Retina (tissue), 1 donor: ENCODE measurements at regions not wholly inside any gene's neighbourhood (a gene's known extent, or its start where the extent isn't known, plus 50 kb on each side); places are given as distances from the start of the nearest gene placed in this dataset.
"Not testable (repeated sequence)": the region's sequence is repeated elsewhere in the genome, so short reads cannot be mapped to it uniquely, and the experiment has no call there.

Source experiments
- DNase-seq: peaks from one replicate; pipeline ENCODE4 v3.0.0-alpha.2; 2016

DNA sequence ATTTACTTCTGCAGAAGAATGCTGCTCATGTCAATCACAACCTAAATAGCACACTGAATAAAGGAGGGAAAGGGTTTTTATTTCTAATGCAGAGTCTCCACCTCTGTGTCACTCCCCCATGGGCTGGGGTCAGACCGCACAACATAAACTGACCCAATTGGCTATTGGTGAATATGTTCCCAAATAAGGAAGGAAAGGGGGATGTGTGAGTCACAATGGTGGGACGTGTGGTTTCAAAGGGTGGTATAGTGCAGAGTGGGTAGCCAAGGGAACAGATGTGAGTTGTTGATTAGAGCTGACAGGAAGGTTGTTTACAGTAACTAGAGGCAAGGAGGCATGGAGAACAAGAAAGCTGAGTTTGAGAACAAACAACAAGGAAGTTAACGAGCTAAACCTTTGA lies 491.8 kb downstream of the ZPLD1 start:
- no peak for DNase-seq

DNA sequence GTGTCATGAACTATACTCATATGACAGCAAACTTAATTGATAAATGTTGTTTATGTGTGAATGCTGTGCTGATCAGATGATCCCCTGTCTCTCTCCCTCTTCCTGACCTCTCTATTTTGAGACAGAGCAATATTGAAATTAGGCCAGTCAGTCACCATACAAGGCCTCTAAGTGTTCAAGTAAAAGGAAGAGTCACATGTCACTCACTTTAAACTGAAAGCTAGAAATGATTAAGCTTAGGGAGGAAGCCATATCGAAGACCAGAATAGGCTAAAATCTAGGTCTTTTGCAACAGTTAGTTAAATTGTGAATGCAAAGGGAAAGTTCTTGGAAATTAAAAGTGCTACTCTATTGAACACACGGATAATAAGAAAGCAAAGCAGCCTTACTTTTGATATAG lies 498.6 kb downstream of the ZPLD1 start:
- no peak for DNase-seq

DNA sequence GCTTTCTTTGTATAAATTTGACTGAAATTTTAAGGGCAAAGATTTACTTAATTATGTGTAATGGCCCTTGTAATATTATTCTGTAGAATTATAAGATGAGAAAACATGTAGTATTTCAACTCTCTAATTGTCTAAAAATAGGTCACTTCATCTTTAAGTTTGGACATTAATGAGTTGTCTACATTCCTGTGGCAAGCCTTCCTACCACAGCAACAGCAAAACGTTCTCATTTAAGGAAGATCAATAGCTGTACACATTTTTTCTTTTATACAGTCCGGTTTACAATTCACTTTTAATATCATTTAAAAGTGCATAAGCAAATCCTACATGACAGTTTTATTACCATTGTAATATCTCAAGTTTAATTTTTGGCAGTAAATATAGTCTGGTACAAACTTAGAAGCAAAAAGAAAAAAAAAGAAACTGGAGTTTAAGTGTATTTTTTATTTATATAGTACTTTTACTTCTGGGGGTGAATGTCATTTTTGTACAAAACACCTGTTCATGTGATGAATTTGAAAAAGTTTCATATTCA lies 501.8 kb downstream of the ZPLD1 start:
- DNase-seq, result no peak

DNA sequence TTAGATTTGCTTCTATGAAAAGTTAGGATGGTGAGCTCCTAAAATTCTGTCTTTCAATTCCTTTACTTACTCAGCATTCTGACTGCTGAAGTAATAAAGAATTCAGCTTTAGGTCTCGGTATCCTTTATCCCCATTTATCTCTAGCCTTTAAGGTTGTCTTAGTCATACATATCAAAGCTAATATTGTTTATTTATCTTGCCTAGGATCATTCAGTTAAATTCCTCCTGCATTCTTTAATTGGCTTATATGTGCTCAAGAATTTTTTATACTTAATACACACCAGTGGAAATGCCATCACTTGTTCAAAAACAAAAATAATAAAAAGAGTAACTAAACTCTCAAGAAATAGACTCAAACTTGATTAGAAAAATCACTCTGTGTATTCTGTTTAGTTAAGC lies 507.0 kb downstream of the ZPLD1 start:
- DNase-seq, result no peak

DNA sequence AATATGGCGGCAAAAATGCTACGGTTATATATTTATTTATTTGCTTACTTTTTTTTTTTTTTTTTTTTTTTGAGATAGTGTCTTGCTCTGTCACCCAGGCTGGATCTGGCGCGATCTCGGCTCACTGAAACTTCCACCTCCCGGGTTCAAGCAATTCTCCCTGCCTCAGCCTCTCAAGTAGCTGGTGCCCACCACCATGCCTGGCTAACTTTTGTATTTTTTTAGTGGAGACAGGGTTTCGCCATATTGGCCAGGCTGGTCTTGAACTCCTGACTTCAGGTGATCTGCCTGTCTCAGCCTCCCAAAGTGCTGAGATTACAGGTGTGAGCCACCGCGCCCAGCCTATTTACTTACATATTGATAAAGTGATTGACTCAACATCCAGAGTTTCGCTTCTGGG lies 511.6 kb downstream of the ZPLD1 start:
- not testable (repeated sequence) for DNase-seq

DNA sequence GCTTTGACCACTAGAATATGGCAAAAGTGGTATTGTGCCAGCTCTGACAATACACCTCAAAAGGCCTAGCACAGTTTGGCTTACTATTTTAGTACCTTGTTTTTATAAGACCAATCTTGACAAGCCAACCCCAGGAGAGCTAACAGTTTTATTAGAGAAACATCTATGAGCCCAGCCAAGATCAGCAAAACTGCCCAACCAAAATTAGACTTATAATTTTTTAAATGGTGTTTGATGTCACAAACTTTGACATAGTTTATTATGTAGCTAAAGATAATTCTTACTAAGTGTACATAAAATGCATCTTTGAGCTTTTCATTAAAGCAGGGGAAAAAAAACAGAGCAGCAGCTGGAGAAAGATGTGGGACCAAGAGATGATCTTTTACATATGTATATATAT lies 537.5 kb downstream of the ZPLD1 start:
- DNase-seq, result no peak

DNA sequence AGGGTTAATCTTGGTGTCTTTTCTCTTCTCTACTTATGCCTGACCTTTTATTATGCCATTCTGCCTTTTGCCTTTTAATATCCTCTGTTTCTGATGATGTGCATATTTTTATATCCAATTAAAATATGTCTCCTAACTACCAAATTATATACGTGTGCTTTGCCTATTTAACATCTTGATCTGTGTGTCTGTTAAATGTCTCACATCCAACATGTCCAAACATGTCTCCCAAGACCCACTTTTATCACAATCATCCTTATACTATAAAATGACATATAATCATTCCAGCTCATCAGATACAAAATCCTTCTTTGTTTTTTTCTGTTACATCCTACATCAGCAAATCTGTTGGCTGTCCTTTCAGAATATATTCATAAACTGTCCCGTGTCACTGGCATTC lies 539.5 kb downstream of the ZPLD1 start:
- DNase-seq, result no peak

DNA sequence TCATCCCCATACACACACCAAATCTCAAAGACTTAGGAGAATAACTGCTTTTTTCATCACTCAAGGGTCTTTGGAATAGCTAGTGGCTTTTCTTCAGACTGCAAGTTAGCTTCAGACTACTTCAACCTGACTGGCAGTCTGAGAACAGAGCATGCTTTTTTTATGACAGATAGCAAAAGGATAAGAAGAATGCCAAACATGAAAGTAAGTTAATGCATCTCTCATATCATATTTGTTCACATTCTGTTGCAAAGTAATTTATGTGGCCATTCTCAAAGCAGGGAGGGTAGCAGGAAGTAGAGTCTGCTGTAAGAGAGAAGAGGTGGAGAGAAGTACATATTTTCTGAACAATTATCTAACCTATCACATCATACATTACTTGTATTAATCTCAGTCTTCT lies 544.4 kb downstream of the ZPLD1 start:
- DNase-seq, result no peak

DNA sequence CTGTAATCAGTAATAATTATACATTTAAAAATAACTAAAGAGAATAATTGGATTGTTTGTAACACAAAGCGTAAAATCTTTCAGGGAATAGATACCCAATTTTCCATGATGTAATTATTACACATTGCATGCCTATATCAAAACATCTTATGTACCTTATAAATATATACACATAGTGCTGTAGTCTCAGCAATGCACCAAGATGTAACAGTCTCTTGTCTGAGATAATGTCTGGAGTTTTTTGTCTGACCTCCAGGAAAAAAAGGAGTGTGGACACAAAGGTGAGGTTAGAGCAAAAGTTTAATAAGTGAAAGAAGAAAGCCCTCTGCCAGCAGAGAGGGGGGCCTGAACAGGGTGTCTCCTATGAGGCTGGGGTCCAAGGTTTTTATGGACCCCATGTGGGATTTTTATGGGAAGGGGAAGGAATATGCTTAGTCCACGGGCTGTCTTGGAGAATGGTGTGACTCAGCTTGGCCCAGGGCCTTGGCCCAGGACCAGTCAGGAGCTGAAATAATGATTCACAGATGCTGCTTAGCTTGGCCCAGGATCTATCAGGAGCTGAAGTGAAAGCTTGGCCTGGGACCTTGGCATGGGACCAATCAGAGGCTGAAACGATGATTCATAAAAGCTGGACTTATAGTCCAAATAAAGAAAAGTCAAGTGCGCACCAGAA lies 545.0 kb downstream of the ZPLD1 start:
- DNase-seq, result no peak

DNA sequence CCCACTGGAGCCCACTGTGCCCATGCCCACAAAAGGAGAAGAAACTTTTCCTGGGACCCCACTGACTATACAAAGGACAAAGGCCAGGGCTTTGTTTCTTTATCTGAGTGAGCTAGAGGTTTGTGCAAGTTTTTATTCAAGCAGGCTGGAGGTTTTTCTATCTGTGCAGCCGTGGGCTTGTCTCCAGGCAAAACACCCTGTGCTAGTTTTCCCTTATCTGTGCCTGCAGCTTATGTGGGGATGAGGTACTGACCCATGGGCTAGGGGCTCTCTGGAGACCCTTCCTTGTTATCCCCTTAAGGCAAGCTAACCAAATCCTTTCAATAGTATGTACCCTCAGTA lies 545.5 kb downstream of the ZPLD1 start:
- DNase-seq, result no peak

DNA sequence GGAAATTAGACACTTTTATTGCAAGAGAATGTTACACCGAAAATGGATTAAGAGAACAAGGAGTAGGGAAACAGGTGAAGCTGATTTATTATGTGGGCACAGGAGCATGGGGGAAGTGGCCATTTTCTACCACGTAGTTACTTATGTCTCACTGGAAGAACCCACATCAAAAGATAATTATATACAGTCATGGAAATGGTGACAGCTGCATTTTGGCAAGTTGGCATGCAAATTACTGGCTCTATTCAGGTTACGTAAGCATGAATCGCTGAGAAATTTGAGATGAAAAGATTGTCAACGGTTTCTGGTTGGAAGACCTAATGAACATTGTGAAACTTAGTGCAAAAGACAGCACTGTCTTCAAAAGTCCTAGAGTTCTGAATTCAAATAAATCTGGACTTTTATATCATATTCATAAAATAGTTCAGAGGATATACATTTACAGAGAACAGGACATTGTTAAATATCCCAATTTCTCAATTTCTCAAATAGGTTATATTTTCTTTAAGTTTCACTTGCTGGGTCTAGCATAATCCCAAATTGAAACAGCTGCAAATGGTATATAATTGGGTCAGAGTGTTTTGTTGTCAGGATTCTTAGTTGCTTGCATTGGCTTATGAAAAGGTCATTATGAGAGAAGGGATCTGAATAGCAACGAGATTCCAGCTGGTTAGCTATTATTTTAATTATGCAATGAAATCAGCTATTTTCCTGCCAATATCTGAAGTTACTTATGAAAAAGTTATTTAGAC lies 567.8 kb downstream of the ZPLD1 start:
- no peak for DNase-seq

DNA sequence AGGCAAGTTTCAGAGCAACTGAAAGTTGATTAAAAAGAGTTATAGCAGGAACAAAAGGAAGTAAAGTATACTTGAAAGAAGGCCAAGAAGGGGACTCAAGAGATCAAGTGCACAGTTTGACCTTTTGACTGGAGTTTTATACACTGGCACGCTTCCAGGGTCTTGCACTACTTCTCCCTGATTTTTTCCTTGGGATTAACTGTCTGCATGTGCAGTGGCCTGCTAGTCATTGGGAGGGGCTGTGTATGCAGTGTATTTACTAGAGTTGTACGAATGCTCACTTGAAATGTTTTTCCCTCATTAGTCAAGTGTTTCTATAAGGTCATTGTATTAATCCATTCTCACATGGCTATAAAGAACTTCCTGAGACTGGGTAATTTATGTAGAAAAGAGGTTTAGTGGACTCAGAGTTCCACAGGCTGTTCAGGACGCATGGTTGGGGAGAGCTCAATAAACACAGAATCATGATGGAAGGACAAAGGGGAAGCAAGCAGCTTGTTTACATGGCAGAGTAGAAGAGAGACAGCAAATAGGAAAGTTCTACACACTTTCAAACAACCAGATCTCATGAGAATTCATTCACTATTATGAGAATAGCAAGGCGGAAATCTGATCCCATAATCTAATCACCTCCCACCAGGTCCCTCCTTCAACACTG lies 571.8 kb downstream of the ZPLD1 start:
- DNase-seq, result no peak

DNA sequence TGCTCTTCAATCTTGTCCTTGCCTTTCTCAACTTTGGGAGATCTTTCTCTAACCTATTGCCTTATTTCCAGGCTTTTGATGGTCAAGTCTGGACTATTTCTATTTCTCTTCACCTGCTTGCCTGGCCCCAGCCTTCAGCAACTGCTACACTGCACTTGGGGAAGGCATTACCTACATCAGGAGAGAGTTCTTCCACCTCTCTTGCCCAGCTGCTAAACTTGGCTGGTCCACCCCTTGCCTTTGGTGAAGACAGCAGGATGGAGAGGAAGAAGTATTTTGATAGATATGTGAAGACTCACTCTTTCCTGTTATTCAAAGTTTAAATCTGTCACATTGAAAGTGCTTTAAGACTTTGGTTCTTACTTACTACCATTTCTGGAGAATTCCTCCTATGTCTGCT lies 574.8 kb downstream of the ZPLD1 start:
- DNase-seq, result no peak

DNA sequence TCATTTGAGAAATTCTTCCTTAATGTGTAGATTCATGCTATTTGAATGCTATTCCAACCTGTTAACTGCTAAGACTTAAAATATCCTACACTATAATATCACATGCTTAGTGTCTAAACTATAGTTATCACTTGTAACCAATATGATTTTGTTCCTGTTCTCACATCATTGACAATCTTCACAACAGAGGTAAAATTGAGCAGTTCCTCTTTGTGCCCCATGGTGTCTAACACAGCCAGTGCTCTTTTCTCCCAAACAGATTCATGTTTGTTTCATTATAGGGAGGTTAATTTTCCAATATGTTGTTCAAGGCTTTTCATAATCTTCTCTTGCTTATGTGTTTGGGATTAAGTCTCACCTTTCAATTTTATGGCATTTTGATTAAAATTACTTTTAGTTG lies 591.1 kb downstream of the ZPLD1 start:
- no peak for DNase-seq

DNA sequence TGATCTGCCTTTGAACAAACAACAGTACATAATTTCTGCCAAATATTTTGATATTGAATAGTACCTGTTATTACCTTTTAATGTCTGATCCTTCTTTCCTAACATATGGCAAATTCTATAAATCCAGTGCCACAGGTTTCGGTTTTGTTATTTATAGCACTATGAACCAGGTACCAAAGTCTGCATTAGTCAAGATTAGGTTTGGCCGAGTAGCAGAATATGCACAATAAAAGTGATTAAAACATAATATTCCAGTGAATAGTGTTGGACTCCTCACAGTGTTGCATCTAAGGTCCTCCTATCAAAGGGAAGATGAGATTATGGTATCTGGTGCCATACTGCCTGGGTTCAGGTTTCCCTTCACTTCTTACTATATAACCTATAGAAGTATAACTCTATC lies 599.0 kb downstream of the ZPLD1 start:
- DNase-seq, result no peak

DNA sequence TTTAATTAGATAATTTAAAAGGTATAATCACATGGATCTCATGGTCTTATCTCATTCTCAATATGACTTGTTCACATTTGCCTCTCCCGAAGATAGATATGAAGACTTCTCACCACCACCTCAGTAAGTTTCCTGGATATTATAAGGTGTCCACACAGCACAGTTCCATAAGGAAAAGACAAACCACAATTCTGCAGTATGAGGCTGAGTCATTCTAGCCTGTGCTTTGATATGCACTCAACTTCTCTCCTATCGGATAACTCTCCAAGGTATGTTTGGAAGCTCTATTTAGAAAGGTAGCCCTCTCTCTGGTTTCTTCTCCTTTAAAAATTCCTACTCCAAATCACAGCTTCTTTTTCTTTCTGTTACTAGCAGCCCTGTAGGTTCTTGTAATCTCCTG lies 612.8 kb downstream of the ZPLD1 start:
- no peak for DNase-seq

DNA sequence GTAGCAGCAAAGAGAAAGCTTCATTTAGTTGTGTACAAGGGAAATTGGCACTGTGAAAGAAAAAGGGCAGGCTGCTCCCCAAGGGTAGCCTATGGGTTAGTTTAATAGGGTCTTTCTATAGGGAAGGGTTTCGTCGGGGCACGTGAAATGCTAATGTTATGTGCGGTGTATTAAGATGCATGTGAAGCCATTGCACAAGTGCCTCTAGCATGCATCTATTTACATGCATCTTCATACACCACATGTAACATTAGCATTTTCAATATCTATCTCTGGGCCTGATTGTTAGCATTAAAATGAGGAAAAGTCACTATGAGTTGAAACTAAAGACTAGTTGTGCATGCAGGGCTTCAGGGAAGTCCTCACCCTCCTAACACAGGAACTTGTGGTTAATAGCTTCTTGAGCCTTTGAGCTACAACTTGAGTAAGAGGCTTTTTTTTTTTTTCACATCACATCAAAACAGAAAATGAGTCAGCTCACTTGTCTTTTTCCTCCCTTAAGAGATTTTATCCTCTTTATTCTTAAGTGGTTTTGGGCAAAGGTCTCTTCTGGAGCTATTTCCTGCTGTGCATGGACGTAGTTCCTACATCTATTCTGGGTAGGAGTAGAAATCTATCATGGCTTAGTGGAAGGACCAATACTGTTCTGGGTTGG lies 613.4 kb downstream of the ZPLD1 start:
- no peak for DNase-seq

DNA sequence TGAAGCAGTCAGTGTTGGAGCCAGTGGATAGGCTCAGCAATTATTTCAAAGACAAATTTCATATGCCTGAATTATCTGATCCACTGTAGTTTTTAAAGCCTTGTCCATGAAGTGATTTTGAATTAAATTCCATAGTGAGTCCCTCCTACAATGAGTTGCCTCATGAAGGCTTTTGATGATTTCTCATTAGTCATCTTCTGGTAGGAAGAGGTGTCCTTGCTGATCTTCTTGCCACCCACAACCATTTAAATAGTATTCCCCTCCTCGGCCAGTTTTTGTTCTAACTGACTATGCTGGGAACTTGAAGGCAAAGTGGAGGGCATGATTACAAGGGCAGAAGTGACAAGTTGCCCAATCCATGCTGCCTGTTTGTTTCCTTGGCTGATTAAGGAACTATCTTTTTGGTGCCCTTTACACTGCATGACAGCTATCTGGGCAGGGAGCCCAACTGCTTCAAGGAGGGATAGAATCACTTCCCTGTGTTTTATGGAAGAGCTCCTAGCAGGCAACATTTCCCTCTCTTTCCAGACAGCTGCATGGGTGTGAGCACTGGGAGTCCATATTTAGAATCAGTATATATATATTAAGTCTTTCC lies 617.5 kb downstream of the ZPLD1 start:
- no peak for DNase-seq

DNA sequence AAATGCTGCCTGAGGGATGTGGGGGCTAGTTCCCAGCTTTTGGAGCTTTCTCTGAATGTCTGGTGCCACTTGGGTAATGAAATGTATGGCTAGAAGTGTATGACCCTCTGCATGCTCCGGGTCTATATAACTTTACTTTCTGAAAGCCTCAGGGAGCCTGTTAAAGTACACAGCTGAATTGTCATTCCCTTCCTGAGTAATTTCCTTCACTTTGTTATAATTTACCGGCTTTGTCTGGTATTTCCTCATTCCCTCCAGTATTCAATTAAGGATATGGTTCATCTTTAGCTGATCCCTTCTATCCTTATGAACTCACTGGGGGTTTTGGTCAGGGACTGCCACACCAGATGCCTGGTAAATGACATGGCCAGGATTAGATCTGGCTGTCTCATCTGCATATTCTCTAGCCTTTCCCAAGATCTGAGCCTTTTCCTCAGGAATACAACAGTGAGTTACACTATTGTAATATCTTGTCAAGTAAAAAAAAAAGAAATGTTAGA lies 620.3 kb downstream of the ZPLD1 start:
- no peak for DNase-seq

DNA sequence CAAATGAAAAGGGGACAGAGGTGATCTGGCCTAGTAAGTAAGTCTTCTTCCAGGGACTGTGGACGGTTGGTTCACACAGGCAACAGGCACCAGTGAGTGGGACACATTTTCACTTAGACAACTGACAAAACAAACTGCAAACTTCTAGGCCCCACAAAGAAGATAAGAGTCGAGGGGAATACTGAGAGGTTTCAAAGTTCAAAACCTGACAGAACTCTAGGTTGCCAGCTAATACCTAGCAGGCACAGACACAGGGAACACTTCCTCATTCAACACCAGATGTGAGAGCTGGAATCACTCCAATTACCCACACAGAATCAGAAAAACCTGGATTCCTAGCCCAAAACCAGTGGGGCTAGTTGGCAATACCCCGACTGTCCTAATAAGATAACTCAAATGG lies 621.7 kb downstream of the ZPLD1 start:
- DNase-seq, result no peak

DNA sequence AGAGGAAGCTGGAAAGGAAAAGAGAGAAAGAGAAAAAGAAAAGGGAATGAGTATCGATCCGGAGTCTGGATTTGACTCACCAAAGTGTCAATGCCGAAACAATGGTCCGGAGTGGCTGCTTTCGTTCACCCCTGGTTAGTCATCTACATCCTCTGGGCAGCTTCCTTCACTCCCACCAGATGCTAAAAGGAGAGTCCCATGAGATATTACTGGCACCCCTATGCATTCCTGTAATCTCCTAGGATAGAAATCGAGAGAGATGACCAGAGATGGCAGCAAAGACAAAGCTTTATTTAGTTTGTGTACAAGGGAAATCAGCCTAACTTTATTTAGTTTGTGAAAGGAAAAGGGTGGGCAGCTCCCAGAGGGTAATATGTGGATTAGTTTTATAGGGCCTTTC lies 622.2 kb downstream of the ZPLD1 start:
- no peak for DNase-seq

DNA sequence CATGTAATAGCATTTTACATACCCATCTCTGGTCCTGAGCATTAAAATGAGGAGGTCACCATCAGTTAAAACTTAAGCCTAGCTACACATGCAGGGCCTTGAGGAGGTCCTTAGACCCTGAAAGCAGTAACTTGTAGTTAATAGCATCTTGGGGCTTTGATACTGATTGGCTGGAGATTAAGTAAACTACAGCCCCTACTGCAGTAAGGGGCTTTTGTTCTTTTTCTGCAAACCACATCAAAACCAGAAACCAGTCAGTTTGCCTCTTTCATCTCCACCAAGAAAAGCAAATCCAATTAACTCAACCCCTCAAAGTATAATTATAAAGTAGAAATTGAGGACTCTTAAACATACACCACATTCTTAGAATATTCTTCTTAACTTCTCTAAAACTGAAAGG lies 622.7 kb downstream of the ZPLD1 start:
- DNase-seq, result no peak

DNA sequence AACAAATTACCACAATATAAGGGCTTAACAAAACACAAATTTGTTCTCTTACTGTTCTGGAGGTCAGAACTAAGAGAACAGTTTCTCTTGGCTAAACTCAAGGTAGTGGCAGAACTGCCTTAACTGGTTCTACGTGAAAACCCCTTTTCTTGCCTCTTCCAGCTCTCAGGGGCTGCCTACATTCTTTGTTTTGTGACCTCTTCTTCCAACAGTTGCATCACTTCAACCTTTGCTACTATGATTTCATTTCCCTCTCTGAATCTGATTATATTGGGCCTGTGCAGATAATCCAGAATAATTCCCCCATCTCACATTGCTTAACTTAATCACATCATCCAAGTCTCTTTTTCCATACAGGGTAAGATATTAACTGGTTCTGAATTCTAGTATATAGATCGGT lies 624.6 kb downstream of the ZPLD1 start:
- no peak for DNase-seq
